NCI-H82 treated with DMSO at 0.1 percent for 48 hours (cell line): ENCODE measurements at regions not wholly inside any gene's neighbourhood (a gene's known extent, or its start where the extent isn't known, plus 50 kb on each side); places are given as distances from the start of the nearest gene placed in this dataset.
"Not testable (repeated sequence)": the region's sequence is repeated elsewhere in the genome, so short reads cannot be mapped to it uniquely, and the experiment has no call there.

Experiments
- DNase-seq: peaks from one replicate; lab custom pipeline; 2025; ENCODE audit not compliant: unreplicated experiment; lab: John Stamatoyannopoulos, UW

GRCh38 chr21:38039841-38040240 lies 123.6 kb upstream of the KCNJ6 start:
- DNase-seq = no peak

GRCh38 chr21:38041493-38041892 lies 125.2 kb upstream of the KCNJ6 start:
- no peak for DNase-seq

GRCh38 chr21:38042246-38042645 lies 126.0 kb upstream of the KCNJ6 start:
- no peak for DNase-seq

GRCh38 chr21:38048167-38048566 lies 131.9 kb upstream of the KCNJ6 start:
- DNase-seq = no peak

DNA sequence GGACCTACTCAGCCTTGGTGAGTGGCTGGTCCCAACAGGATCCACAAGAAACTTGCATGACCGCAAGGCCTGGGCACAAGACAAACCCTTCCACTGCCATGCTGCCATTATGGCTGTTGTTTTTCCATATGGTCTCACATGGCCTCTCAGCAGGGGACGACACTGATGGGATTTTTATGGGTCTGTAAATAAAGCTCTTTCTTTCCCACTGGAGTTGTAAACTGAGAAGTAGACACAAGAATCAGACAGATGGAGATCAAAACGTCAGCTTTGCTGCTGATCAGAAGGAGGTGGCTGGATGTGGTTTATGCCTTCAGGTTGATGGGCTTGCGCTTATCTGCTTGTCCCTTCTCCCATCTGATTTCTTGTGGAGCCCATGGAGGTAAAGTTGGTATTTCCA lies 138.1 kb upstream of the KCNJ6 start:
- DNase-seq = no peak

GRCh38 chr21:38056481-38056880 lies 140.2 kb upstream of the KCNJ6 start:
- no peak for DNase-seq

DNA sequence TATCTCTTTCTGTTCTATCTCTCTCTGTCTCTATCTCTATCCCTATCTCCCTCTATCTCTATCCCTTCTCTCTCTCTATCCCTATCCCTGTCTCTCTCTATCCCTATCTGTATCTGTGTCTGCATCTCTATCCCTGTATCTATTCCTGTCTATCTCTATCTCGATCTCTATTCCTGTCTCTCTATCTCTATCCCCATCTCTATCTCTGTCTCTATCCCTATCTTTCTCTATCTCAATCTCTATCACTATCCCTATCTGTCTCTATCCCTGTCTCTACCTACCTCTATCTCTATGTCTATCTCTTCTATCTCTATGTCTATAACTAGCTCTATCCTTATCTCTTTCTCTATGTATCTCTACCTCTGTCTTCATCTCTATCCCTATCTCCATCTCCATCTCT lies 141.4 kb upstream of the KCNJ6 start:
- no peak for DNase-seq

DNA sequence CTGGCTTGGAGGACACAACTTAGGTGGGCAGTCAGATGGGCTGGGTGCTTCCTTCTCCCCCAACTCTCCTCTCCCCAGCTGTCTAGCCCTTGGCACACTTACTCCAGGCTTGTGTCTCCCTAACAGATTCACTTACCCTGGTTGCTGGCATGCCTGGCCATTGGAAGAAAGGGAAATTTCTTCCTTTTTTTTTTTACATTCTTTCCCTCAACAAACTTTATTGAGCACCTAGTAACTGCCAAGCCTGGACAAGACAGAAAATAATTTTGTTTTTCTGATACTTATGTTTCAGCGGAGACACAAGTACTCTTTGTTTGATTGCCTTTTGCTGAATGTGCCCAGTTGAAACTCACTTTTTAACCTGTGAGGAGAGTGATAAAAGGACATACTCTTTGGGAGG lies 144.3 kb upstream of the KCNJ6 start:
- no peak for DNase-seq

- no peak for DNase-seq
Observed at GRCh38 chr21:38067086-38067739, 151.0 kb upstream of the KCNJ6 start.

DNA sequence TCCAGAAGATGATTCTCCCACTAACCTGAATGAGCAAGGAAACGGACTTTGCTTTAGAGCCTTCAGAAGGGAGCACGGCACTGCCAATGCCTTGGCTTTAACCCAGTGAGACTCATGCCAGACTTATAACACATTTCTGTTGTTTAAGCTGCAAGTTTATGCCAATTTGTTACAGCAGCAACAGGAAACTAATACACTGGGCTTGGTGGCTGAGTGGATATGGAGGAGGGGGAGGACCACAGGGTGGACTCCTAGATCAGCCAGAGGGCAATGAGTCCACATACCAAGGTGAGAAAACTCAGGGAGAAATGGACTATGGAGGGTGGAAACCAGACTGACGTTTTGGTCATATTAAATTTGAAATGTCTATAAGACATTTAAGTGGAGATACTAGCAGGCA lies 156.2 kb upstream of the KCNJ6 start:
- no peak for DNase-seq

GRCh38 chr21:38075833-38076587 lies 159.8 kb upstream of the KCNJ6 start:
- no peak for DNase-seq

GRCh38 chr21:38077569-38077968 lies 161.3 kb upstream of the KCNJ6 start:
- DNase-seq = no peak

DNA sequence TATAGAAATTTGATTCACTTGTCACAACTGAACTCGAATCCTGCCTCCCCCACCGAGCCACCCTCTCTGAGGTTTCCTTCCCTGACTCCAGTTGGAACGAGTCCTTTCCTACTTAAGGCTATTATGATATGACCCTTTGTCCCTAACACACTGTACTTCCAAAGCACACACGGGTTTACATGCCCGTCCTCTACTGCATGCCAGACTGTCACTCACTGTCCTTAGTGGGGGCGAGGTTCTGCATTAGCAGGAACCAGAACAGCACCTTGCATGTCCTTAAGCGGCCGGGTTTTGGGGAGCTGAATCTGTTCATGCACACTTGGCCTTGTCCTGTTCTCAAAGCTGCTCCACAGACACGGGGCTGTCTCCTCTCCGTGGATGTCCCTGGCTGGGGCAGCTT lies 164.6 kb upstream of the KCNJ6 start:
- DNase-seq = no peak

GRCh38 chr21:38081708-38082107 lies 165.5 kb upstream of the KCNJ6 start:
- no peak for DNase-seq

DNA sequence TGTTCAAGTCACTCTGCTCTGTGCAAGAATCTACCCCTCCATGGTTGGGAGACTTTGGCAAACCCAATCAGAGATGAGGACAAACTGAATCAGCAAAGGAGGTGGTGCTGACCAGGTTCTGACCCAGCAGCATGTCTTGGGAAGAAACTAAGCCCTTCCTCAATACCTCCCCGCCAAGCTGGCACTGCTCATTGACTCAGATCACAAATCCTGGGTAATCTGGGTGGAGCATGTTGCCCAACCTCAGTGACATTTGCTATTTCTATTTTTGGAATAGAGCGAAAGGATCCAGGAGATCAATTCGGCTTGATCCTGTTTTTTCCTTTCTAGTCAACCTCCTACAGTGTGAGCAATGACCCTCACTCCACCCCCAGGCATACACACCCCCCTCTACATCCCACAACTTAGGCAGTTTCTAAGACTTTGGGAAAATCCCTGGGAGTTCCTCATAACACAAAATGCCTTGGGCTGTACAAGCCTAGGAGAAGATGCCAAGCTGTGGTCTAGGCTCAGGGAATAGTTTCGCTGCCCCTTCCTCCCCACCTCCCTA lies 166.8 kb upstream of the KCNJ6 start:
- no peak for DNase-seq

DNA sequence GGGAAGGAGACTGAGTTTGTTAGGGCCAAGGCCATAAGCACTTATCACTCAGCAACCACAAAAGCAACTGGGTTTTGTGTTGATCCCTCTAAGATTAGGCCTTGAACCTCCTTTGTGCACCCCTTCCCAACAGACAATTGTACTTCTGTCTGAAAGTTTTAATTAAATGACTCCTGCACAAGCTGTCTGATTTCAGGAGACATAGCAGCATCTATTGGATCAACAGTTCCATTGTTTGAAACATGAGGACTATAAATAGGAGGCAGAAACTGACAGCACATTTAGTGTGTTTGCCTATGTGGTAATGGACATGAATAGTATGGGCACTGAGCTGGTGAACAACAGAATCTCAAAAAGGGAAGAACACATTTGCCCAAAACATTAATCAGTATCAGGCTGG lies 167.3 kb upstream of the KCNJ6 start:
- no peak for DNase-seq

- no peak for DNase-seq
Observed at GRCh38 chr21:38086580-38086979, 170.2 kb upstream of the KCNJ15 start.

- peak; percentile 75 for DNase-seq
Observed at GRCh38 chr21:38088916-38089762, 167.7 kb upstream of the KCNJ15 start.

GRCh38 chr21:38089763-38090046 lies 167.1 kb upstream of the KCNJ15 start:
- DNase-seq = no peak

DNA sequence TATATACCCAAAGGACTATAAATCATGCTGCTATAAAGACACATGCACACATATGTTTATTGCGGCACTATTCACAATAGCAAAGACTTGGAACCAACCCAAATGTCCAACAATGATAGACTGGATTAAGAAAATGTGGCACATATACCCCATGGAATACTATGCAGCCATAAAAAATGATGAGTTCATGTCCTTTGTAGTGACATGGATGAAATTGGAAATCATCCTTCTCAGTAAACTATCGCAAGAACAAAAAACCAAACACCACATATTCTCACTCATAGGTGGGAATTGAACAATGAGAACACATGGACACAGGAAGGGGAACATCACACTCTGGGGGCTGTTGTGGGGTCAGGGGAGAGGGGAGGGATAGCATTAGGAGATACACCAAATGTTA lies 165.7 kb upstream of the KCNJ15 start:
- DNase-seq = not testable (repeated sequence)

GRCh38 chr21:38092051-38092450 lies 164.7 kb upstream of the KCNJ15 start:
- DNase-seq = no peak

- no peak for DNase-seq
Observed at GRCh38 chr21:38095220-38095619, 161.6 kb upstream of the KCNJ15 start.
